Stimulated activated CD4-positive, alpha-beta T cell treated with anti-CD3 and anti-CD28 coated beads, Interleukin-4, amount 100 ng/mL, for 24 hours (primary cell): ENCODE measurements at regions not wholly inside any gene's neighbourhood (a gene's known extent, or its start where the extent isn't known, plus 50 kb on each side); places are given as distances from the start of the nearest gene placed in this dataset.

Experiments
- DNase-seq: peaks from one replicate; pipeline ENCODE4 v3.0.0-alpha.2; 2020

GRCh38 chr1:238241607-238242006 is 350.9 kb upstream of the ZP4 start:
- no peak for DNase-seq

GRCh38 chr1:238239343-238239742 is 348.6 kb upstream of the ZP4 start:
- DNase-seq = no peak

- DNase-seq = no peak
Observed at GRCh38 chr1:238233966-238234365, 343.2 kb upstream of the ZP4 start.

DNA sequence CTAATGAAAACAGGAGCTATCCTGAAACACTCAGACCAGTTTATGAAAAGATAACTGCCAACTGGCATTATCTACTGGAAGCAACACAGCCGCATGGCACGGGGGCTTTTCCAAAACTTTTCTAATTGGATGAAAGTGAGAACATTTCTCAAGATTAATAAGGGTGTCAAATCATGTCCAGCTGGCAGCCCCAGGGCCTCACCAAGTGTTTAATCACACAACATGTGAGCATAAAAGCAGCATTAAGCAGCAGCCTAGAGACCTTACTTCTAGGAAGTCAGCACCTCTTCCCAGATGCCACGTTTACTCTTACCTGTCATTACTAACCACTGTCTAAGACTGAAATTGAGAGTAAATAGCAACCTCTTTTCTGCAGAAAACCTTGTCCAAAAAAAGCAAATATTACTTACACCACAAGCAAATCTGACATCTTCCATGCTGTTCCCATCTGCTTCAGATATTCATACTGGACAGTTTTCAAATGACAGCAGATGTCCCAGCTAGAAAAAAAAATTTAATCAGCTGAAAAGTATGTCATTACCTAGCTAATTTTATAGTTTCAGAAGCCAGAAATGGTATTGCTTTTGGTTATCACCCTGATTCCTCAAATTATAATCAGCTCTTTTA is 341.5 kb upstream of the ZP4 start:
- no peak for DNase-seq

GRCh38 chr1:238226810-238227209 is 336.1 kb upstream of the ZP4 start:
- DNase-seq = no peak

GRCh38 chr1:238223076-238223640 is 332.4 kb upstream of the ZP4 start:
- DNase-seq = no peak

DNA sequence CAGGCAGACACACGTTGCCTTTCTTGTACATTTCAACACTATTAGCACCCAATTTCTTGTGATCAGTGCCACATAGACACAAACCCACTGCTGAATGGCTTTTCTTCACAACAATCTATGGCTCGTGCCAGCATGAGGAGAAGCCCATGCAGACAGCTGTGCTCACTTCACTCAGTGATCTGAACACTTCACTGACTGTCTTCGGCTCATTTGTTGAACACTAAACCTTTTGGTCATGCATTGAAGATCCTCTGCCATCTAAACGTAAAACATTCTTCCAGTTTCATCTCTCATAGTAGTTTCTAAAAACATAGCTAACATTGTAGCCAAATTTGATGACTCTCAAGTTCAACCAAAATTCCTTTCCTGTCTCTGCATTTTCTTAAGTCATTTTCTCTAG is 331.0 kb upstream of the ZP4 start:
- no peak for DNase-seq

GRCh38 chr1:238214449-238214848 is 323.7 kb upstream of the ZP4 start:
- no peak for DNase-seq

DNA sequence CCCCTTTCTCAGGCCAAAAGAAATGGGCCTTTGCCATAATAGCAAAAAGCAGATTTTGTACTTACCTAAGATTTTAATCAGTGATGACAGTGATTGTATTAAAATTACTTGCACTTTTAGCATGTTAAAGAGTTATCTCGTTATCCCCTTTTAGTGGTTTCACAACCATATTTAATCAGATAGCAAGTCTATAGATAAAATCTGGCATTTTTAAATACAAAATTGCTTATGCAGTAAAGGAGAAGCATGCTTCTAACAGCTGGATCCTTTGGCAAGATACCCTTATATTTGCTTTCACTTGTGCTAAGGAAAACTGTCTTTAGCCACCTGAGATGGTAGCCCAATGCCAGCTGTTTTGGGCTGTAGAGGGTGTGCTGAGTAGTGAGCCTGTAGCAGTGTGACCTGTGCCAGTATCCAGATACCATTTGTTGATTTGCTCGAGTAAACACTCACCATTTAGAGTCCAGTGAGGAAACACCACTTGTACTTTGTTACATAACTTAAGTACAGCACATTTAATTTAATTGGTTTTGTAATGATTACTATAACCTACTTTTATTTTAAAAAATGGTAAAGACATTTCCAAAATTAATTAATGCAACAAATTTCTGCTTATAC is 314.4 kb upstream of the ZP4 start:
- no peak for DNase-seq

- DNase-seq = no peak
Observed at GRCh38 chr1:238201992-238202391, 311.3 kb upstream of the ZP4 start.

DNA sequence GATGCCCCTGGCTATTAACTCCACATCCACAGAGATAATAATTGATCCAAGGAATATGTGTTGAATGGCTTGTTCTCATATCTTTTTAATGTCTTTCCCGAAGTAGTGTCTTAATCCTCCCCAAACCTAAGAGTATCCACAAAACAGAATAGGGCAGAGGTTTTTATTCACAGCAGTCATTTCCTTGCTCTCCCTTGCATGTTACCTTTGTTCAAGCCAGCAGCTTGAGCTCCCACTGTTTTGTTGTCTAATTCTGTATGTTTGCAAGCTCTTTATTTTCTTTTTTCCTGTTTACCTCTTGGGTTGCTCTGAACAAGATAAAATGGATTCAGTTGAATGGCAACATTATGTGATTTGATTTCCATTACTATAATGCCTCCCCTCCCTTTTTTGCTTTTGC is 308.6 kb upstream of the ZP4 start:
- DNase-seq = no peak

DNA sequence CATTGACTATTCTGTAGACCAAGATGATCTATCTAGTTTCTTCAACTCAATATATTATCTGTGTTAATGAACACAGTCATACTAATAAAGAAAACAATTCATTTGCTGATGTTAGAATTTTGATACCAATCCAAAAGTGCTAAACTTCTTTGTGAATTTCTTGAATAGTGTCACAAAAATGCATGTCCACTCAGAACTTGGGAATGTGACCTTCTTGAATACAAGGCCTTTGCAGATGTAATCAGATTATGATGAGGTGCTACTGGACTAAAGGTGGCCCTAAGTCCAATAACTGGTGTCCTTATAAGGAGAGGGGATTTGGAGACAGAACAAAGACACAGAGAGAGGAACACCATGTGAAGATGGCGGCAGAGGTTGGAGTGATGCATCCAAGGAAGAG is 305.8 kb upstream of the ZP4 start:
- no peak for DNase-seq

DNA sequence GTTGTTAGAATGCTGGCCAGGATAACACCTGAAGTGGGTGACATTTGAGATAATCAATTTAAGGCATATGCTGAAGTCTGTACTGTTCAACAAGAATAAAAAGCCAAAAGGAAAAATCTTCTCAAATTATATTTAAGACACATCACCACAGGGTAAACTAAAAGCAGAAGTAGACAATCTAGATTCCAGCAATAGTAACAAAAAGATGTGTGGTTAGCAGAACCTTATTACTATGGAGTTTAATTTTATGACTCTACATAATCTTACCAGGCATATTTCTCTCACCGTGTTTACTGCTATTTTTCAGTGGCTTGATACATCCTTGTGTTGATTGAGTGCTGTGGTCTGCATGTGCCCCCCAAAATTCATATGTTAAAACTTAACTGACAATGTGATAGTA is 300.4 kb upstream of the ZP4 start:
- DNase-seq = no peak

- DNase-seq = no peak
Observed at GRCh38 chr1:238187575-238187949, 296.8 kb upstream of the ZP4 start.

- no peak for DNase-seq
Observed at GRCh38 chr1:238186887-238187574, 296.3 kb upstream of the ZP4 start.

DNA sequence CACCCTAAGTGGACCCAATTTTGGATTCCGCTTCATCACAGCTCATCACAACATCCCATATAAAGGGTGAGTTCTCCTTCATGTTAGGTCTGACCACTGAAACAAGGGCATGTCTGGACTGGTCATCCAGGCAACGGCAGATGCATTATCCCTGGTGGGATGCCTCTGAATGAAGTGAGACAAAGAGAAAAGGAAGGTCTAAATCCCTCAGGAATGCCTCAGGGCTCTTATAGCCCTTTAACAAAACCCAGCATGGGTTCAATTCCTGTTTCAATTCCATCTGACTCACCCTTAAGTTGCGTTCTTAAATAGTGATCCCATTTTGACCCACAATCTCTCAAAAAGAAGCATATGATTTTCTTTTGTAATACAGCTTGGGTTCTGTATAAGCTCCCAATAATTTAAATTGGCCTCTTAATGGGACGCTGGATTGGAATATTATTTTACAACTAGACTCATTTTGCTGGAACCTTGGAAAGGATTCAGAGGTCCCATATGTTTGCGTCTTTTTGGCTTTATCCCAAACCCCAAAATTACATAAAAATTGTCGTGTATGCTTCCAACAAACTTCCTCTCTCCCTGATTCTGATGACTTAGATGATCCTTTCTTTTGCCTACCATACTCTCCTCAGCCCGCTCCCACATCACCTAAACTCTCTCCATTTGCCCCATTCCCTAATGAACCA is 287.4 kb upstream of the ZP4 start:
- no peak for DNase-seq

- DNase-seq = no peak
Observed at GRCh38 chr1:238177351-238177750, 286.6 kb upstream of the ZP4 start.

GRCh38 chr1:238176441-238176840 is 285.7 kb upstream of the ZP4 start:
- no peak for DNase-seq

DNA sequence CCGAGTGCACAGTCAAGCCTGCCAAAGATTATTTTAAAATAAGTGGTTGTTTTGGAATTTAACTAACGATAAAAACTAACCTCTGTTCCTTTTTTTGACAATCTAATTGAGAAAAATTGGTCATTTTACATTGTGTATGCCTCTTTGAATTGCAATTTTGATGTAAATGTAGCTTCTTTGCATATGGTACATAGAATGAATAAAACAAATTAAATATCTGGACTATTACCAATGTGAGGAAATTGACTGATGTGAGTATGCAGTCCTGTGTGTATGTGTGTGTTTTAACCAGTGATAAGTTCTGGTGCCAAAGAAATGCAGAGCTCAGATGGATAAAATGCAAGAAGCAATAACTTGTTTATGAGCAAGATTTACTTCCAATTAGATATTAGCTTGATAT is 281.3 kb upstream of the ZP4 start:
- DNase-seq = no peak

GRCh38 chr1:238161955-238162354 is 271.2 kb upstream of the ZP4 start:
- no peak for DNase-seq

DNA sequence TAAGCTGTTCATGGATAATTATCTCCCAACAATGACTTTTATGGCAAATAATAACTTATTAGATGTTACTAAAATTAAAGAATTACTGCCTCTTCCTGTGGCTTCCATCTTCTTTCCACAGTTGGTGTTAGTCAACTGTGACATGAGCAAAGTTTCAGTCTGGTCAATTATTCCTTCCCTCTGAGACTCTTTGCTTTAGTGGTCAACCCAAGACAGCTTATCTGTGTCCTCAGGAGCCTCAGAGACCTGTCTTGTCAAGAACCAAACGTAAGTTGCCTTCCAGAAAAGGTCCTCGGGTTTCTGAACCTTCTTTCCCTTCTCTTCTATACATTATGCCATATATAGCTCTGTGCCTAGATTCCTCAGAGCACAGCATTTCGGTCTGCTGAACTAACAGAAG is 263.2 kb upstream of the ZP4 start:
- no peak for DNase-seq

DNA sequence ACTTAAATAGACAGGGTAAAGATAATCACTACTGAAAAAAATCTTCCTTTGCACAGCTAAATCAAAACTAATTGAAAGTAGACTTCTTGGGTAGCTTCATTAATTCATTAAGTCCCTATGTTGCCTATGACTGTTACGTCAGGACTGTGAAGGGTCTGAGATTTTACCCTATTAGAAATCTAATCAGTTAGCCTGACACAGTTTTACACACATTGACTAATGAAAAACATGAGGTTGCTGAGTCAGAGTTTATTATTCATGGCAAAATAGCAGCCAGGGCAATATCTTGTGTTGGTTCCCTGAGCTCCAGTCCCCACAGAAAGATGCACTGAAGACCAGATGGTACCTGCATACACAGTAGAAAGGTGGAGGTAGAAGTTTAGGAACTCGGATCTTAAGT is 262.5 kb upstream of the ZP4 start:
- DNase-seq = no peak

DNA sequence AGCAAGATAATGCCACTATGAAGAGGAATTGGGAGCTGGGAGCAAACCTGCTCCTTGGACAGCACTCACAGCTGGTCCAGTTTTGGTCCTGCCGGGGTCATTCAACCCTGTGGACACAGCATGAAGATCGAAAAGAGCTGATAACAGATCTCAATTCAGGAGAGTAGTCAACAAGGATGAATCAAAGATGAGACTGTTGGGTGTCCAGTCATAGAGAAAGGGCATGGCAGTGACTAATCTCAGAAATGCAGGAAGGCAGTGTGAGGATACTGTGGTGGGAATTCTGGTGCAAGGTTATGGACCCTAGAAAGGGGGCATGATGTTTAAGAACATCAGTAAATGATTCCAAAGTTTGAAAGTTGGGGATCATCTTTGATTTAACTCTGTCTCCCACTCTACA is 261.4 kb upstream of the ZP4 start:
- DNase-seq = no peak

DNA sequence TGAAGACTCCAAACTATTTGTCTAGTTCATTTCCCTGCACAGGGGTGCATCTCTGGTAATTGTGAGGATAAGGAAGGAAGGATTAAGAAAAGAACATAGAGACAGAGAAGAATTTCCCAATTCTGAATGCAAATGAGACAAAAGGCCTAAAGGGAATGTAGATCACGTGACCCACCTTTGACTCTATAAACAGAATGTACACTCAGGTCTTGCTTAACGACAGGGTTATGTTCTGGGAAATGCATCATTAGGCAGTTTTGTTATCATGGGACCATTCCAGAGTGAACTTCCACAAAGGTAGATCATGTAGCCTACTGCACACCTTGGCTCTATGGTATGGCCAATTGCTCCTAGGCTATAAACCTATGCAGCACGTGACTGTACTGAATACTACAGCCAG is 252.3 kb upstream of the ZP4 start:
- DNase-seq = no peak
